WTC11 (cell line): ENCODE measurements at regions not wholly inside any gene's neighbourhood (a gene's known extent, or its start where the extent isn't known, plus 50 kb on each side); places are given as distances from the start of the nearest gene placed in this dataset.

Experiments used
- JUN ChIP-seq: sonication (generic); formaldehyde crosslinking; IDR thresholded peaks from 2 replicates; pipeline ENCODE4 v1.8.0; 2023; ENCODE audit warnings: mild to moderate bottlenecking, missing genetic modification reagents
- TF ChIP-seq, protein P1 (sequence below): sonication (generic); formaldehyde crosslinking; IDR thresholded peaks from 2 replicates; pipeline ENCODE4 v1.8.0; 2023; ENCODE audit warnings: missing genetic modification reagents

DNA sequence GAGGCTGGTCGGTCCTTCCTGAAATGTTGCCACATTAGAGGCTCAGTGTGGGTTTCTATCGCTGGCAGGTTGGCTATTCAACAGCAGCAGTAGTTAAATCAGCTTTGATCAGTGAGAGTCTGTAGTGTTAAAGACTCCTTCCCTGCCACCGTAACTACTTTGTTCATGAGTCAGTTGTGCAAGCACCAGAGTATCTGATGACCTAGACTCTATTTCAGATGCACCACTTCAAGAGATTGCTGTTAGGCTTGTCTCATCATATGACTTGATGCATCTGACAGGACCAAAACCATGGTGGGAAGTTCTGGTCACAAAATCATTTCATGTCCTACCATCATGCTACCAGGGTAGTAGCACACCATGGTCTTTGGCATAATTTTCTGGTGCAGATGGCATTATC, 482.7 kb upstream of the MPDZ start:
- TF ChIP-seq, protein P1, sequence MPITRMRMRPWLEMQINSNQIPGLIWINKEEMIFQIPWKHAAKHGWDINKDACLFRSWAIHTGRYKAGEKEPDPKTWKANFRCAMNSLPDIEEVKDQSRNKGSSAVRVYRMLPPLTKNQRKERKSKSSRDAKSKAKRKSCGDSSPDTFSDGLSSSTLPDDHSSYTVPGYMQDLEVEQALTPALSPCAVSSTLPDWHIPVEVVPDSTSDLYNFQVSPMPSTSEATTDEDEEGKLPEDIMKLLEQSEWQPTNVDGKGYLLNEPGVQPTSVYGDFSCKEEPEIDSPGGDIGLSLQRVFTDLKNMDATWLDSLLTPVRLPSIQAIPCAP (CRISPR knock-in tag): no peak
- no peak for TF ChIP-seq JUN
